GM21390 (cell line): ENCODE measurements at regions not wholly inside any gene's neighbourhood (a gene's known extent, or its start where the extent isn't known, plus 50 kb on each side); places are given as distances from the start of the nearest gene placed in this dataset.

Experiments used
- ATAC-seq: cut with Tn5 transposase; IDR thresholded peaks from one replicate; pipeline ENCODE4 v1.9.1; 2021; ENCODE audit not compliant: unreplicated experiment

DNA sequence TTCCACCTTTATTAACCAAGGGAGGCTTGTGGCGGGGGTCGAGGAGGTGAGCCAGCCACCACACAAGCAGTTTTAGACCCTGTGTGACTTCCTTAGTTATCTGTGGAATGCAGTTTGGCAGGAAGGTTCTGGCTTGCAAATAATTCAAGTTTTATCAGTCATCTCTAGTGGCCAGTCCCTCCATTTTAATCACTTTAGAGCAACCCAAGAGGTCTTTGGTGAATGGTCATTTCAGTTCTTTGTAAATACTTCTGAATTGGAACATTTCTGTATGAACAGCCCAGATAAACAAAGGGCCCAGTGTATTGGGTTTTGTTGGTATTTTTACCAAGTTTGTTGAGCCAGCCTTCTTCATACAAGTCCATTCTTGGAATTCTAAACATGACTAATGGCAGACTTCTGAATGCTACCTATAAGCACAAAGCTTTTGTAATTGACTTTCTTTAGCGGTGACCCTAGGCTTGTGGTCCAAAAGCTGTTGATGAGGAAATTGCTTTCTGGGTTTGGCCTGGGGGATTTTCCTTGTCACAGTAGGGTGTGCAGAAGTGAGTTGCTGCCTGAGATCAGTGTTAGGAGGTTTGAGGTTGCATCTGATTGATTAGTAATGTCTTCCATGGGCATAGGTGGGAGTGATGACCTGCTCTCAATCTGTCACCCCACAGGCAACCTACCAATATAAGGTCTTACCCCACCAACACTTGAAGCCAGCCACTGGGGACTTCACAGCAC is 193.3 kb upstream of the TOPAZ1 start:
- no peak for ATAC-seq

DNA sequence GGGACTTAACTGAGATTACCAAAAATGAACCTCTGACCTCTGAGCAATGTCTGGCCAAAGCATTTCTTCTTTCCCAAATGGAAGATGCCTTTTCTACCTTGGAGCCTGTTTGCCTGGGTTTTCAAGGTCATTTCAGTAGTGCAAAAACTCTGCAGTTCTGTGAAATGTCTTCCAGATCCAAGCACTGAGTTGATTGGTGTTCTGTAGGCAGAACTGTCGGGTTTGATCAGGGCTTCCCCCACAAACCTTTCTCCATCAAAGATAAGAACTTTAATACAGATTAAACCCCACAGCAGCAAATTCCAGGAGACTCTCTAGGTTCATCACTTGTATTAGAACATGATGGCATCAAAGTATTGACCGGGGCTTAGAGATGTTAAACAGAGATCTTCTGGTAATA is 192.7 kb upstream of the TOPAZ1 start:
- ATAC-seq = no peak

DNA sequence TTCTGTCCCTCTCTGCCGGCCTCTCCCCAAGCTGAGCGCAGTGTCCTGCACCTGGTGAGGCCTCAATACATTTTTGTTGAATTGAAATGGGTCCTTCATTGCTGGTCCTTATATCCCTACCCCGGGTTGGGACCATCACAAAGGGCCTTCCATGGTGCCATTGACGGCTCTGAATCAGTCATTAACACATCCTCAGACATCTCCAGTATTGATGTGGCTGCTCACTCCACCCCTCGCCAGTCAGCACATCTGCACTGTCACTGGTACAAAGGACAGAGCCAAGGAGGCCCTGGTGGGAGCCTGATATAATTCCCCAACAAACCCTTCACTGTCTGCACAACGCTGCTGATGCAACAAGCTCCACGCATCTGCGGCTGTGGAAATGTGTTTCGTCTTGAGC is 191.6 kb upstream of the TOPAZ1 start:
- ATAC-seq = no peak

DNA sequence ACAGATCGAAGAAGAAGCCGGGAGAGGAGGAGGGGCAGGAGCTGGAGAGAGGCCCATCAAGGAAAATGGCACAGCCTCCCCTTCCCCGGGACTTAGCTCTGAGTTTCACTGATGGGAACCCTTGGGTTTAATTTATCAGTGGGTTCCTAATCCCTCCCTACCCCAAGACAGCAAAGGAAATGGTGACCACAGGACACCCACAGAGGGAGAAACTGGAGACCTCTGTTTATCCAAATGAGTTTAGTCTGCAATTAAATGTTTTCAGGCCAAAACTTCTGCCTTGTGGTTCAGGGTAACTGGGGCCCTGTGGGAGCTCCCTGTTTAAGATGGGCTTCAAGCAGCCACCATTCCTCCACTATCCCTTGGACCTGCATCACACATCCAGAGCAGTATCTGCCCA is 190.8 kb upstream of the TOPAZ1 start:
- ATAC-seq = no peak

DNA sequence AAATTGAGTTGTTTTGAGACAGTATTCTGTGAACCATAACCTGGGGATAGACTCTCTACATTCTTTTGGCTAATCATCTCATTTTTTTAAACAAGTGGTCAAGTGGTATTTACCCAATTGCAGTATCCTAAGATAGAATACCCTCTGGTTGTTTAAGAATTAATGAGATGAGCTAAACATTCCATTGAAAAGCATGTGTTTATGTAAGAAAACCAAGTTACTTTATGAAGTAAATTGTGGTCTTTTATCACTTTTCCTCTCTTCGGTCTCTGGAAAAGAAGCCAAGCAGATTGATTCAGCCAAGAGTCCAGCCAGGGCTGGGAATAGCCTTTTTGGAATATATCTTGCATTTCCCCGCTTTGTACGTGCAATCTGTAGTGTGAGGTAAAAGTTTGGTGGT is 185.7 kb upstream of the TOPAZ1 start:
- no peak for ATAC-seq

DNA sequence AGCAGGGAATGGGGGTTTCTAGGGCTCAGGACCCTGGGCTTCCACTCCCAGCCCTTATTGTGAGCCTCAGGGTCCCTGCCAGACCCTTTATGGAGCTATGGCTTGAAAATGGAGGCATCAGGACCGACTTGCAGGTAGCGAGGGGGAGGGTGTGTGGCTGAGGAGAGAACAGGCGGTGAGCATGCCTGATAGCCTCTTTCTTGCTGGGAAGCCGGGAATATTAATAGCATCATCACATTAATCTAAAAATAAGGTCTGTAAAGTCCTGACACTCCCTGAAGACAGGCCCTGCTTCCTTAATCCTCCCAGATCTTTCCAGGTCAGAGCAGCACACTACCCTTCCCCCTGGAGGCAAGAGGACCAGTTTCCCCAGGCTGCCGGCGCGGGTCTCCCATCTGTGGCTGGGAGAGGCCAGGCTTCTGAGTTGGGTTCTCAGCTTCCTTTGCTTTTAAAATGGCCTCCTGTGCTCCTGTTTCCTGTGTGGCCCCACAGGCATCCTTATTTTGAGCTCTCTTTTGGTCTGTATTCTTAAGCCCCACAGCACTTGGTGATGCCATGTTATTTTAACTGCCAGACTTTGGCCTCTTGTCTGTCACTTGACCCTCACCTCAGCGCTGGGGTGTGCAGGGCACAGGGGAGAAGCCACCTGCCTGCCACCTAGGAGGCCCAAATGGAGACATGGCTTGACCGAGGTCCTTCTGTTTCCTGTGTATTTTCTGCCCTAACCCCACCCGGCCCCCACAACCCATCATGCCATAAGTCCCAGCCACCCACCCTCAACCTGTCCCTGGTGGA is 185.0 kb upstream of the TOPAZ1 start:
- no peak for ATAC-seq

DNA sequence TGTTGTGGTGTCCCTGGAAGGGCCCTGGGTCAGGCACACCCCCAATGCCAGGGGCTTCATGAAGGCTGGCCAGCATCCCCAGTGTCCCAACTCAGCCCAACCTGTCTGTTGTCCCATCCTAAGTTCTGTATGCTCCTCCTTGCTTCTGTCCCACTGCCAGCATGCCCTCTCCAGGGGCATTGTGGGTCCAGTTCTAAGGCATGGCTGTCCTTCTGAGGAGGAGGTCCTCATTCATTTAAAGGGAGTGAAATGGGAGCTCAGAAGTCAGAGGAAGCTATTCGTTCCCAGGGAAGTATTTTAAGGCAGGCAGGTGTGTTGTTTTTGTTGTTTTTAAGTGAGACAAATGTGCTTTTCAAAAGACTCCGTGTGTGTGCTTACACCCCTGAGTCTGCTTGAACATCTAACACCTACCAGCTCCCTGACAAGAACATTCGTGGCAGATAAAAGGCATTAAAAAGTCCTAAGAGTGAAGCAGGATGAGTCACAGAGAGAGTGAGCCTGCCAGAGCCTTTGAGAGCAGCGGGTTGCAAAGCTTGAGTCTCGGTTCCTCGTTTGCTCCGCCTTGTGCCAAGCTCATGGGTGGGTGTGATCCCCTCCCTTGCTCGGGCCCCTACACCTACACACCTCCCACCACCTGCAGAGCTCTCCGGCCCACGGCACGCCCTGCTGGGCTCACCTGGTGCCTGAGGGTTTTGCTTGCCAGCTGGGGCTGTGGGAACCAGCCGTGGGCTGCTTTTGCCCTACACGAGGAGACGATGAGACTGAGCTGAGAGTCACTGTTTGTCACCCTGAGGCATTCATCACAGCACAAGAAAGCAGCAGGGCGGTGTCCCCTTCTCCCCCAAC is 183.4 kb upstream of the TOPAZ1 start:
- ATAC-seq = peak; percentile 91

DNA sequence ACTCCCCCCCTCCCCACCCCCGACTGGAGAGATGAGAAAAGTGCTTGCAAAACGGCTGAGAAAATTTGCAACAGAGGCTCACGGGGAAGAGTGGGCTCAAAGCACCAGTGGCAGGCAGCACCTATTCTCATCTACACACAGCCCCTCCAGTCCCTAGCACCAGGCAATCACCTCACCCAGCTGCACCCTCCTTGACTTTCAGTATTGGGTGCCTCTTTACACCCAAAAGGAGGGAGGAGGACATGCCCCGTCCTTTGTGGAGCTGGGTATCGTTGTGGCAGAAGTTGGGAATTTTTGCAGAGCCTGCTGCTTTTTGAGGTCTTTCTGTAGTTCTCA is 182.8 kb upstream of the TOPAZ1 start:
- no peak for ATAC-seq

DNA sequence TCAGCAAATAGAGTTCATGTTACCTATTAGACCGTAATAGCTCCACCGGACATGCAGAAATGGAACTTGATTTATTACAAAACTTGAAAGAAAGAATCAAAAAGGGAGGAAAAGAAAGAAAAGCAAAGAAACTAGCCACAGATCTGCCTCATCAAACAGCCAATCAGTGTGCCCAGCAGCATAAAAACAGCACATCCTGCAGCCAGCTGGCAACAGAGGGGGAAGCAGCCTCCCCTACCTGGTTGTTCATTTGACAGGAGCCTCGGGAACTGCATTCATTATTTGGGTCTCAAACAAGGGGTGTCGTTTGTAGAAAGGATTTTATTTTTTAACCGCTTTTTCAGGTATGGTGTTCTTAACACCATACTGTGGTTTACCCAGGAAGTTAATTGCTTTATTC is 181.5 kb upstream of the TOPAZ1 start:
- ATAC-seq = no peak

DNA sequence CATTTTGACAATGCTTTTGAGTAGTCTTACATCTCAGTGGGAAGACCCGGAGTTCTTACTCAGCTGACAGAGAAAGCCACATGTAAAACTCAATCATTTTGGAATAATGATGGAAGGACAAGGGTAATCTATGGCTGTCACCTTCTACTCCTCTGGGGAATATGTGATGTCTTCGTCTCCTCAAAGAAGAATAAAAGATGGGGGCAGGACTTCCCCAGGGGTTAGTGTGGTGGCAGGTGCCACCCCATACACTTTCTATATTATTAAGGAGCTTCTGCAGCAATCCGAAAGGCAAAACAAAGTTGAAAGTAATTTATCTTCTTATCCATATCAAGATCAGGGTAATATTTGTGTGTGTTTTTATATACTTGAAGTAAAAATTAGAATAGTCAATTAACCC is 180.4 kb upstream of the TOPAZ1 start:
- ATAC-seq = no peak

DNA sequence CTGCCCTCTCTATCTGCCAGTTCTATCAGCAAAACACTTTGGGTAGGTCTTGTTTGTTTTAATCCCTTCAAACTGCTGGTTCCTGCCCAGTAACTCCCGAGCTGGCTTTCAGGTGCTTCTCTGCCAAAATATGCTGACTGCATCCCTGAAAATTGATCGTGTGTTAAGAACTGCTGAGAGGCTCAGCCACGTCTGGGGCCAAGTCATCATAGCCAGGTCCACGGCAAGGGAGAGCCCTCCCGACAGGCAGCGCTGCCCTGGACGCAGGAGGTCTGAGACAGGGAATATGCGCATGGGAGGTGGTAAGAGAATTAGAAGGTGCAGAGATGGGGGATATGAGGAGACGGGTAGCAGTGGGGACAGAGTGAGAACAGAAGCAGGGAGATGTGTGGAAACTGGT is 179.7 kb upstream of the TOPAZ1 start:
- no peak for ATAC-seq

DNA sequence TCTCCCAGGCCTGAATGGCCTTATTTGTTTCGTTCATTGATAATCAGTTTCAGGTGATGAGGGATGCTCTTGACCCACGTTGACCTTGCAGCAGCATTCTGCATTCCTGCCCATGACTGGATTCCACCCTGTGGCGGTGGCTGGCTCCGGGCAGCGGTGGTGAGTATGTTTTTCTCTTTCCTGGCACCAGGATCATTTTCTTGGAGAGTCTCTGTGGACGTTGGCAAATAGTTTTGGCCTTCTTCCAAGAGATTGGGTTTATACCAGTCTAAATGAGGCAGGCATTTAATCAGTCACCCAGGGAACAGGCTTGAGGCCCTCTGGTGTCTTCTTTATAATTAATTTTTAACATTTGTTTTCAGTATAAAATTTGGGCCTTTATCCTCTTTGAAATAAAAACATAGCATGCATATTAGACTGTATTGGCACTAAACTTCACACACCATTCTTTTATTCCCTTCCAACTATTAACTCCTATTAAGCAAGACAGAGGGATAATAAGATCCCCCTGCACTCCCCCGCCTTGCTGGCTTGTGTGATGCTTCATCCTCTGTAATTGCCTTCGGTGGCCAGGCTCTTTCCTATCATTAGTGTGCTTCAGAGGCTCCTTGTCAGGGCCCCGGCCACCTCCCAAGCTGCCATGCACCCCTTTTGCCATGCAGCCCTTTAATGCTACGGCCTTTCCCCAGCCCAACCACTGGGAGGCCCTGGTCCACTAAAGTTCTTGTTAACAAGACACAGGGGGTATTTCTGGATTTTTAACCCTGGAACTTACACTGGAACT is 176.2 kb upstream of the TOPAZ1 start:
- no peak for ATAC-seq

DNA sequence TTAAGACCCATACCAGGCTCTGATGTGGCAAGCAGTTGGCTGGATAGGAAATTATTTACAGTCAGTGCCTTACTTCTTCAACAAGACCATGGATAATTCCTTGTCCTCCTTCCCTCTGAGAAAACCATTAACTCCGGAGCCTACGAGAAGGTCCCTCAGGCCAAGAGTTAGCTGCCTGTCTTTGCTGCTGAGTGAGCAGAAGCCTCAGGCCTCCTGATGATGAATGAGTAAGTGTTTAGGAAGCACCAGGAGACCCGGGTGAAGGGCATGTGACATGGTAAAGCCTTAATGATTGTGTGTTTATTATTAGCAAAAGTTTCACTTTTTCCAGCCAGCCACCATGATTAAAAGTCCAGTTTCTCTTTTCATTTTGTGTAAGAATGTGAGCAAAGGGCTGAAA is 174.9 kb upstream of the TOPAZ1 start:
- ATAC-seq = no peak

DNA sequence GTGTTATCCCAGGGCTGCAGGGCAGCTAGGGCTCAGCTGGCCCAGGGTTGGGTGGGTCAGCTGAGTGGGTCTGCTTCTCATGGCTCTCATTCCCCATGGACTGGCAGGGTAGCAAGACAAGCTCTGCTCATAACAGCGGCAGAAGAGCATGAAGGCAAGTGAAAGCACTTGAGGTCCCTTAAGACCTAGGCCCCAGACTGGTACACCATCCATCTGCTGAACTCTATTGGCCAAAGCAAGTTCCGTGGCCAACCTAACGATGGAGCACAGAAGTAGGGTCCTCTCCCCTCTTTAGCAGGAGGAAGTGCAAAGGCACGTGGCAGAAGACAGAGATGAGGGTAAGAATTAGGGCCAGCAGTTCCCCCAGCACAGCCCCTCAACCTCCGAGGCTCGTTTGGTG is 174.3 kb upstream of the TOPAZ1 start:
- no peak for ATAC-seq

DNA sequence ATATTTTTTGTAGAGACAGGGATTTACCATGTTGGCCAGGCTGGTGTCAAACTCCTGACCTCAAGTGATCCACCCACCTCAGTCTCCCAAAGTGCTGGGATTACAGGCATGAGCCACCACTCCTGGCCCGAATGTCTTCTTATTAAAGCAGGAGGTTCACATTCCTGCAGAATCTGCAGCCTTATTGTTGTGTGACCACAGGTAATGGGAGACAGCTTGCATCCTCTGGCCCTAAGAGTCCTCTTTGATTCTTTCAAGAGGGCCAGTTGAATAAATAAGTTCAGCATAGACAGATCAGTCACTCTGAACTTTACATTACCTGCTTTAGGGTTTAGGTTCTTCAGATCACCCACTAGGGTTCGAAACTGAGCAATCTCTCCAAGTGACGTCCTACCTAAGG is 172.9 kb upstream of the TOPAZ1 start:
- no peak for ATAC-seq

DNA sequence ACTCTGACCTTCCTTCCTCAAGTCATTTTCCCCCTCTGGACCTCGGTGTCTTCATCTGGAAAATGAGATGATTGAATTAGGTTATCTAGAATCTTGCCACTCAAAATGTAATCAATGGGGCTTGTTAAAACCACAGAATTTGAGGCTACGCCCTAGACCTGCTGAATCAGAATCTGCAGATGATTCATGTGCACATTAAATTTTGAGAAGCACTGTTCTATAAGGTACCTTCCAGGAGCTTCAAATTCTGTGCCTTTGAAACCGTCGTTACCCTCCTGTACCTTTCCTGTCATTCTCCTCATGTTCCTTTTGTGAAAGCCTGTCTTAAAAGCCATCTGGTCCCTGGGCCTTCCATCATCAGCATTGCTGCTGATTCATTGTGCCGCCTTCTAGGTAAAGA is 172.4 kb upstream of the TOPAZ1 start:
- ATAC-seq = no peak

DNA sequence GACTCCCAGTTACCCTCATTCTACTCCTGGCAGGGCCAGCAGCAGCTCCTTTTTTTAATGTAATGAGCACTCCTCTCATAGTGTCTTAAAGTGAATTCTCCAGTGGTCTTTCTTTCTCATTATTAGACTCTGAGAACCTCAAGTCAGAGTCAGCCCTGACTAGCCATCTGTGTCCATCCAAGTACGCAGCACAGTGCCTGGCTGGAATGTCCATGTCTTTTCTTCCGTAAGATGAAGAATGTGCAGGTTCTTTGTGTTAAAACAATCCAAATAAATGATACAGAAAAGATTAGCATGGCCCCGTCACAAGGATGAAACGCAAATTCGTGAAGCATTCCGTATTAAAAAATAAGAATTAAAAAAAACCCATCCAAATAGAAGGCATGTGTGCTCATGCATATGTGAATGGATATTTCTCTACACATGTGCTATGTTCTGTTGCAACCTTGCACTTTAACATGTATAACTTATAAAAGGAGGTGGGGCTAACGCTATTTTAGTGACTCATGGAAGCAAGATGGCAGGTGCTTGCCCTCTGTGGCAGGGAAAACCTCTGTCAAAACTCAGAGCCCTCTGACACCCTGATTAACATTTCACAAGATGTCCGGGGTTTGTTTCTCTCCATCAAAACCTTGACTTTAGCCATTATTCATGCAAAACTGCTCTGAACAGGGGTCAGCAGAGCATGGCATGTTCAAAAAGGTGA is 170.7 kb upstream of the TOPAZ1 start:
- no peak for ATAC-seq

DNA sequence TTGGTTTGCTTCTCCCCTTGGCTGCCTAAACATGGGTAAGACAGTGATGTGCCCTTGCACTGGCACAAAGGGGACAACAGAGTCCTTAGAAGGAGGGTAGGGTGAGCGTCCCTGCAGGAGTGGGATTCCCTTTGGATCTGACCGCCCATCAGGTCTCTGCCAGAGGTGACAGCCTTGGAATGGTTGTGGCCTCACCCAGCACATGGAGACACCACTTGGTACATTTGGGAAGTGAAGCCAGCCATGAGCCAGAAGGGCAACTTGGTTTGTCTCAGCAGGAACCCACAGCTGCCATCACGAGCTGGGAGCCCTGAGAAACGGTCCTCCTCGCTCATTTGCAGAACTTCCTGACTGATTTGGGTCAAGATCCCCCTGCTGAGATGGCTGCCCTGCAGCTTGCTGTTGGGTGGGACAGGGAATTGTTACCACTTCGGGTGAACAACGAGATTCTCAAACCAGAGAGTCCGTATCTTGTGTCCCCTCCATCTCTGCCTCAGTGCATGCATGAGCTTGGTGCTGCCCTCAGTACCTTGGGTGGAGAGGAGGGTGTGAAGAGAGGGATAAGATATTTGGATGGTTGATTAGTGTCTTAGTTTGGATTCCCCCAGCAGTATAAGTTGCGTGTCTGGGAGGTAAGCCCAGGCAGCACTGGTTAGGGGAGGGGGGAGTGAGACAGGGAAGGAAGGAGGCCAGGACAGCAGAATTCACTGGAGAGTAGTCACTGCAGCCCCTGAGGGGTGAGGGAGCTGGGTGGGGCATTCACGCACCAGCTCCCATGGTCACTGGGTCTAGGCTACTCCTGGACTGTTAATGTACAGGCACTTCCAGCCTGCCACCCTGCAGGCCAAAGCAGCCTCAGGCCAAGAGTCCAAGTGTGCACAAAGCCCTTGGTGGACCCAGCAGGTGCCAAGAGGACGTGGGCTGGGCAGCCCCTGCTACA is 168.8 kb upstream of the TOPAZ1 start:
- no peak for ATAC-seq

DNA sequence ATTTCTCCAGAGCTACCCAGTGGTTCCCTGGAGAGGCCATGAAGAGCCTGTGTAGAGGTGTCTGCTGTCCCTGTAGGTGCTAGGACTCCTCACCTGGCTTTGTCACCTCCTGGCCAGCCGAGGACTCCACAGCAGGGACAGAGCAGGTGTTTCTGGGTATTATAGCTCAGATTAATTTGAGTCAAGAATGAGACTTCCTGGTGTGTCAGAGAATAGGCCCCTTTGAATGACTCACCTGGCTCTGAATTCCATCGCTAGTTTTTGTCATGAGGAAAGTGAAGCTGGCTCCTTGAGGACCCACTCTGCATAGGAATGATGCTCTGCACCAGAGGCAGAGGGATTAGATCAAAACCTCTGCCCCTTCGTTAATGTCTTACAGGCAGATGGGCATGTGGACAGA is 167.5 kb upstream of the TOPAZ1 start:
- ATAC-seq = no peak
